Naive thymus-derived CD4-positive, alpha-beta T cell (primary cell): ENCODE measurements at regions not wholly inside any gene's neighbourhood (a gene's known extent, or its start where the extent isn't known, plus 50 kb on each side); places are given as distances from the start of the nearest gene placed in this dataset.

Source experiments
- ATAC-seq: fragments of 150-1000 bp; cut with Tn5 transposase; 2 replicates; pipeline ENCODE4 v1.10.0; 2021; ENCODE audit warnings: mild to moderate bottlenecking, moderate library complexity
- CTCF ChIA-PET: fragments of 350-600 bp; sonication (Branson Sonifier 250); formaldehyde crosslinking; loops from one replicate; lab custom pipeline; 2021; ENCODE audit warnings: antibody characterized with exemption; lab: Charles Lee
- POLR2A ChIA-PET: fragments of 350-600 bp; sonication (Branson Sonifier 250); formaldehyde crosslinking; loops from one replicate; lab custom pipeline; 2021; ENCODE audit warnings: antibody characterized with exemption, inconsistent platforms; lab: Charles Lee
- DNase-seq, 9 donors: peaks; one replicate each; pipeline versions ENCODE4 v3.0.0 to v3.0.0-alpha.2; 2020 to 2022; ENCODE audit warnings: mixed read lengths in 1 of 9
- H3K27ac ChIP-seq: one replicate; pipeline ENCODE4 v1.7.0; 2013; ENCODE audit warnings: mild to moderate bottlenecking, low read depth, low read length, moderate library complexity
- H3K27me3 ChIP-seq, 2 donors: one replicate each; pipeline ENCODE4 v1.7.0; 2013; ENCODE audit warnings: low read length in 2 of 2, mild to moderate bottlenecking in 2 of 2, moderate library complexity in 2 of 2; ENCODE audit not compliant: control insufficient read depth in 2 of 2, insufficient read depth in 2 of 2
- H3K36me3 ChIP-seq, 3 experiments: 1 replicate in 2 of 3; 2 replicates in 1 of 3; pipeline ENCODE4 v1.7.0; 2013; ENCODE audit warnings: low read length in 3 of 3, mild to moderate bottlenecking in 3 of 3, moderate library complexity in 1 of 3; ENCODE audit not compliant: insufficient read depth in 3 of 3, control insufficient read depth in 2 of 3
- H3K4me1 ChIP-seq, 2 donors: one replicate each; pipeline ENCODE4 v1.7.0; 2013; ENCODE audit warnings: low read length in 2 of 2, mild to moderate bottlenecking in 2 of 2, moderate library complexity in 1 of 2; ENCODE audit not compliant: control insufficient read depth in 2 of 2, insufficient read depth in 2 of 2
- H3K4me3 ChIP-seq: 2 replicates; pipeline ENCODE4 v1.7.0; 2013; ENCODE audit warnings: mild to moderate bottlenecking, low read length
- H3K9me3 ChIP-seq, 3 experiments: 1 replicate in 2 of 3; 2 replicates in 1 of 3; pipeline ENCODE4 v1.7.0; 2013; ENCODE audit warnings: low read length in 3 of 3; ENCODE audit not compliant: control insufficient read depth in 2 of 3
- H3K27ac Mint-ChIP-seq, 9 donors: one replicate each; pipeline ENCODE4 v1.8.0; 2020 to 2022; ENCODE audit warnings: mixed read lengths in 9 of 9, mild to moderate bottlenecking in 8 of 9, moderate library complexity in 5 of 9, inconsistent platforms in 2 of 9
- H3K27me3 Mint-ChIP-seq, 5 donors: one replicate each; pipeline ENCODE4 v1.8.0; 2021 to 2022; ENCODE audit warnings: mixed read lengths in 5 of 5, mild to moderate bottlenecking in 1 of 5
- H3K36me3 Mint-ChIP-seq, 5 donors: one replicate each; pipeline ENCODE4 v1.8.0; 2020 to 2022; ENCODE audit warnings: mixed read lengths in 5 of 5, mild to moderate bottlenecking in 3 of 5, inconsistent platforms in 1 of 5
- H3K4me1 Mint-ChIP-seq, 7 donors: one replicate each; pipeline ENCODE4 v1.8.0; 2020 to 2022; ENCODE audit warnings: mixed read lengths in 7 of 7, mild to moderate bottlenecking in 3 of 7, inconsistent platforms in 1 of 7
- H3K4me3 Mint-ChIP-seq, 10 donors: one replicate each; pipeline ENCODE4 v1.8.0; 2020 to 2022; ENCODE audit warnings: mild to moderate bottlenecking in 10 of 10, mixed read lengths in 10 of 10, moderate library complexity in 6 of 10, inconsistent platforms in 2 of 10
- H3K9me3 Mint-ChIP-seq, 11 donors: one replicate each; pipeline ENCODE4 v1.8.0; 2020 to 2022; ENCODE audit warnings: mixed read lengths in 11 of 11, mild to moderate bottlenecking in 4 of 11, inconsistent platforms in 1 of 11, moderate library complexity in 1 of 11
- intact Hi-C, 2 donors: fragments of 100-400 bp; cut with micrococcal nuclease; formaldehyde crosslinking; loops; one replicate each; pipeline ENCODE4 v1.15.1; 2023

DNA sequence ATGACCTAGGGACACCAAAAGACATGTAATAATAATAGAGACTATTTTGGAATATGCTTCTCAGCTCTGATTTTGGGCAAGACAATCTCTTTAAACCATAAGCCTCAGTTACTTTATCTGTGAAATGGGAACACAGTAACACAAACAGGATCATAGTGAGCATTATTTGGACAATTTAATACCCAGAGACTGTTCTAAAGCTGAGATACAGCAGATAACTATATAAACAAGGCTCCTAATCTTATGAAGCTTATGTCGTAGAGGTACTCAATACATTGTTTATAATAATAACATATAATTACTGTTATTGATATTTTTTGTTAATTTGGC lies 250.8 kb downstream of the SEC61B start:
- ATAC-seq (no peak), DNase-seq (no peak)
- no peaks in the 10 kb centered on the region for H3K4me1 Mint-ChIP-seq
- H3K27me3 ChIP-seq, result no peaks in the 10 kb centered on the region
- H3K4me3 ChIP-seq, result no peak overlapping the region
- POLR2A ChIA-PET, result no interaction called here
- intact Hi-C loops, result no loop called here
- H3K36me3 ChIP-seq, result no peaks in the 10 kb centered on the region
- CTCF ChIA-PET, result no interaction called here
- no peak overlapping the region for H3K4me3 Mint-ChIP-seq
- no peaks in the 10 kb centered on the region for H3K36me3 Mint-ChIP-seq
- peaks cover 19 to 35% (median 27%) of the 10 kb centered on the region in 5 donors for H3K27me3 Mint-ChIP-seq
- H3K9me3 Mint-ChIP-seq, result peaks cover 0 to 12% (median 0%) of the 10 kb centered on the region in 11 donors
- no peak overlapping the region for H3K27ac ChIP-seq
- H3K4me1 ChIP-seq, result no peaks in the 10 kb centered on the region
- H3K27ac Mint-ChIP-seq, result no peak overlapping the region
- H3K9me3 ChIP-seq, result no peaks in the 10 kb centered on the region

GRCh38 chr9:99474186-99474585 lies 252.1 kb downstream of the SEC61B start:
- ATAC-seq, result no peak
- peaks cover 0 to 6% (median 0%) of the 10 kb centered on the region in 11 donors for H3K9me3 Mint-ChIP-seq
- CTCF ChIA-PET, result no interaction called here

GRCh38 chr9:99475401-99476065 lies 253.5 kb downstream of the SEC61B start:
- Mint-ChIP-seq H3K4me1 (no peaks in the 10 kb centered on the region), H3K9me3 (peaks cover 0 to 2% (median 0%) of the 10 kb centered on the region in 11 donors), H3K27me3 (peaks cover 10 to 26% (median 24%) of the 10 kb centered on the region in 5 donors), H3K36me3 (no peaks in the 10 kb centered on the region), H3K4me3 (no peak overlapping the region), H3K27ac (no peak overlapping the region)
- Histone ChIP-seq H3K36me3 (no peaks in the 10 kb centered on the region), H3K9me3 (no peaks in the 10 kb centered on the region), H3K27me3 (no peaks in the 10 kb centered on the region), H3K27ac (no peak overlapping the region), H3K4me1 (no peaks in the 10 kb centered on the region), H3K4me3 (no peak overlapping the region)
- ChIA-PET POLR2A (no interaction called here), CTCF (no interaction called here)
- no peak for DNase-seq
- intact Hi-C loops, result no loop called here
- ATAC-seq, result no peak

More at GRCh38 chr9:99474186-99474585, 252.1 kb downstream of the SEC61B start:
- H3K27ac Mint-ChIP-seq, result no peak overlapping the region
- no peaks in the 10 kb centered on the region for H3K4me1 ChIP-seq
- H3K36me3 ChIP-seq, result no peaks in the 10 kb centered on the region
- intact Hi-C loops, result no loop called here
- H3K4me3 Mint-ChIP-seq, result no peak overlapping the region
- DNase-seq, result no peak
- no peaks in the 10 kb centered on the region for H3K9me3 ChIP-seq
- no peak overlapping the region for H3K4me3 ChIP-seq
- POLR2A ChIA-PET, result no interaction called here
- H3K27me3 Mint-ChIP-seq, result peaks cover 11 to 31% (median 27%) of the 10 kb centered on the region in 5 donors
- no peaks in the 10 kb centered on the region for H3K4me1 Mint-ChIP-seq
- H3K36me3 Mint-ChIP-seq, result no peaks in the 10 kb centered on the region
- H3K27me3 ChIP-seq, result no peaks in the 10 kb centered on the region
- H3K27ac ChIP-seq, result no peak overlapping the region

DNA sequence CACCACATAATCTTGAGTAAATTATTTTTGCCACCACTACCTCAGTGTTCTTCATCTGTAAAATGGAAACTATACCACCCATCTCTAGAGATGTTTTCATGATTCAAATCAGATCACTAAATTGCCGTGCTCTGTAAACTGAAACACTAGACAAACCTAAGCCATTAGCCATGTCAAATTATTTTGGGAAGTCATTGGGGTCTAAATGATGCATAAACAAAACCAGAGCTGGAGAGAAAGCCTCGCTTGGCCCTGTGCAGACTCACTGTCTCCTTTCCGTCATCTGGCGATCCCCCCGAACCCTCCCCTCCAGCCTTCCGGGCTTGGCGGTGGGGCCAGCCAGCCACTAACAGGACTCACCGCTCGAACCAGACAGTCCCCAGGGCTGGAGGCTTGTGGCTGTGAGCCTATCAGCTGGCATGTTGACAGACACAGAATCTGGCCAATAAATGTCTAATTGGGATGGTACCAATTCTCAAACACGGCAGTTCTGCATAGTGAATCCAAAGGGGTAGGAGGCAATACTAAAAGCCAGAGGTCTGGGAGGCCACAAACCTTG lies 256.5 kb downstream of the SEC61B start:
- no peak for DNase-seq
- intact Hi-C loops, result no loop called here
- no peaks in the 10 kb centered on the region for H3K27me3 ChIP-seq
- Mint-ChIP-seq H3K27me3 (peaks cover 10 to 30% (median 21%) of the 10 kb centered on the region in 5 donors), H3K4me1 (no peaks in the 10 kb centered on the region), H3K27ac (no peak overlapping the region), H3K36me3 (no peaks in the 10 kb centered on the region), H3K4me3 (no peak overlapping the region), H3K9me3 (peaks cover 0 to 6% (median 0%) of the 10 kb centered on the region in 11 donors)
- ATAC-seq, result no peak
- H3K4me1 ChIP-seq, result no peaks in the 10 kb centered on the region
- H3K9me3 ChIP-seq, result no peaks in the 10 kb centered on the region
- CTCF ChIA-PET, result interaction anchor here (0.6 kb wide), 1 partner anchor 27 kb away, joined by 3 read pairs; no protein-coding TSS in a partner anchor
- no peak overlapping the region for H3K27ac ChIP-seq
- H3K4me3 ChIP-seq, result no peak overlapping the region
- POLR2A ChIA-PET, result no interaction called here
- no peaks in the 10 kb centered on the region for H3K36me3 ChIP-seq

DNA sequence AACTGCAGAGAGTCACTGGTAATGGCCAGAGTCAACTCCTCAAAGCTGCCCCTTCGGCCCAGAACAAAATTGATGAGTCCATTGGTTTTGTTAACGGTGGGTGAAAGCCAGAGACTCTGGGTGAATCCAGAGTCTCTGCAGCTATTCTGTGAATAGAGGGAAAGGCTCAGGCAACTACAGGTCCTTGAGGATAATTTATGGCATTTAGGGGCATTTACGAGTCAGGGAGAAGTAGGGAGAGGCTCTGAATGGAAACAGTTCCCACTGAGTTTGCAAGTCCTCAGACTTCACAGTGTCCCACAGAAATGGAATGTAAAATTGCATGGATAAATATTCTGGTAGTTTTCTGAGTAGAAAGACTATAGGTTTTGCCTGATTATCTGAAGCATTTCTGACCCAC lies 257.8 kb downstream of the SEC61B start:
- ChIA-PET CTCF (no interaction called here), POLR2A (no interaction called here)
- no peak for DNase-seq
- no peaks in the 10 kb centered on the region for H3K36me3 Mint-ChIP-seq
- H3K9me3 Mint-ChIP-seq, result peaks cover 0 to 6% (median 0%) of the 10 kb centered on the region in 11 donors
- Histone ChIP-seq H3K36me3 (no peaks in the 10 kb centered on the region), H3K4me3 (no peak overlapping the region), H3K27ac (no peak overlapping the region), H3K9me3 (no peaks in the 10 kb centered on the region), H3K4me1 (no peaks in the 10 kb centered on the region), H3K27me3 (no peaks in the 10 kb centered on the region)
- no peak overlapping the region for H3K27ac Mint-ChIP-seq
- no peak overlapping the region for H3K4me3 Mint-ChIP-seq
- no peak for ATAC-seq
- intact Hi-C loops, result no loop called here
- peaks cover 4 to 23% (median 16%) of the 10 kb centered on the region in 5 donors for H3K27me3 Mint-ChIP-seq
- H3K4me1 Mint-ChIP-seq, result no peaks in the 10 kb centered on the region

GRCh38 chr9:99485459-99485858 lies 263.4 kb downstream of the SEC61B start:
- no peaks in the 10 kb centered on the region for H3K36me3 Mint-ChIP-seq
- no peaks in the 10 kb centered on the region for H3K4me1 Mint-ChIP-seq
- peaks cover 12 to 36% (median 27%) of the 10 kb centered on the region in 5 donors for H3K27me3 Mint-ChIP-seq
- ChIA-PET POLR2A (no interaction called here), CTCF (no interaction called here)
- H3K27ac ChIP-seq, result no peak overlapping the region
- ATAC-seq, result no peak
- H3K4me3 Mint-ChIP-seq, result no peak overlapping the region
- H3K4me1 ChIP-seq, result no peaks in the 10 kb centered on the region
- no peak overlapping the region for H3K27ac Mint-ChIP-seq
- H3K36me3 ChIP-seq, result no peaks in the 10 kb centered on the region
- peaks cover 0 to 12% (median 0%) of the 10 kb centered on the region in 11 donors for H3K9me3 Mint-ChIP-seq
- no peak for DNase-seq
- intact Hi-C loops, result no loop called here
- no peaks in the 10 kb centered on the region for H3K9me3 ChIP-seq
- H3K4me3 ChIP-seq, result no peak overlapping the region
- no peaks in the 10 kb centered on the region for H3K27me3 ChIP-seq

GRCh38 chr9:99486684-99487083 lies 264.6 kb downstream of the SEC61B start:
- no peak overlapping the region for H3K4me3 Mint-ChIP-seq
- ChIA-PET POLR2A (no interaction called here), CTCF (no interaction called here)

More at GRCh38 chr9:99486684-99487083, 264.6 kb downstream of the SEC61B start:
- DNase-seq (no peak), ATAC-seq (no peak)
- no peaks in the 10 kb centered on the region for H3K9me3 ChIP-seq
- no peak overlapping the region for H3K4me3 ChIP-seq
- no peak overlapping the region for H3K27ac ChIP-seq
- H3K36me3 ChIP-seq, result no peaks in the 10 kb centered on the region
- no peaks in the 10 kb centered on the region for H3K4me1 ChIP-seq
- Mint-ChIP-seq H3K36me3 (no peaks in the 10 kb centered on the region), H3K27ac (no peak overlapping the region), H3K9me3 (peaks cover 0 to 12% (median 0%) of the 10 kb centered on the region in 11 donors), H3K4me1 (peaks cover 0 to under 1% (median 0%) of the 10 kb centered on the region in 7 donors), H3K27me3 (peaks cover 18 to 42% (median 29%) of the 10 kb centered on the region in 5 donors)
- no peaks in the 10 kb centered on the region for H3K27me3 ChIP-seq
- intact Hi-C loops, result no loop called here
